IPS-NIHi7 (cell line): ENCODE measurements at regions not wholly inside any gene's neighbourhood (a gene's known extent, or its start where the extent isn't known, plus 50 kb on each side); places are given as distances from the start of the nearest gene placed in this dataset.
A peak's percentile ranks its signal among the peaks of the same experiment; 100 is the strongest.
"Not testable (repeated sequence)": the region's sequence is repeated elsewhere in the genome, so short reads cannot be mapped to it uniquely, and the experiment has no call there.

Experiments
- DNase-seq: peaks from one replicate; pipeline ENCODE4 v3.0.0; 2012; ENCODE audit warnings: mixed read lengths; ENCODE audit errors: extremely low spot score

DNA sequence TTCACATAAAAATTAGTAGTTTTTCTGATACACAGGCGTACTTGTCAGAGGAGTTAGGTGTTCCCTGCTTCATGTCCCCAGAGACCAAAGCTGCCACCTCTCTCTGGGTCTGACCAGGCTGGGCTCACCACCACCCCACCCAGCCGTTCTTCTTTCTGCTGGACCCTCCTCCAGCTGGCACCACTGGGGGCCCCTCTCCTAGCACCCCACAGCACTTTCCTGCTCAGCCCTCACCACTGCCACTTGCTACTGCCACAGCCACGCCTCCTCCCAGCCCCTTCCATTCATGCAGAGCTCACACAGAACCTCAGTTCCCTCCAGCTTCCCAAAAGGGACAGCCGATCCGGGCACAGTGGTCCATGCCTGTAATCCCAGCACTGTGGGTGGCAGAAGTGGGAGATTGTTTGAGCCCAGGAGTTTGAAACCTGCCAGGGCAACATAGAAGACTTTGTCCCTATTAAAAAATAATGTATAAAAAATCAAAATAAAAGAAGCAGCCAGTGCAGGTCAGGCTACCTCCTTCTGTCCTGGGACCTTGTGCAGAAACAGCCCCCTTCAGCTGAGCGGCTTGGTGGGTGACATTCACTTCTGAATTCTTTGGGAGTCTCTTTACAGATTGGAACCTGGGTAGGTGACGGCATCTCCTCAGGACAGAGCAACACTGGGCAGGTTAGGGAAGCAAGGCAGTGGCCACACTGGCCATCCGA, 208.3 kb downstream of the TOMM20 start:
- DNase-seq, result no peak

DNA sequence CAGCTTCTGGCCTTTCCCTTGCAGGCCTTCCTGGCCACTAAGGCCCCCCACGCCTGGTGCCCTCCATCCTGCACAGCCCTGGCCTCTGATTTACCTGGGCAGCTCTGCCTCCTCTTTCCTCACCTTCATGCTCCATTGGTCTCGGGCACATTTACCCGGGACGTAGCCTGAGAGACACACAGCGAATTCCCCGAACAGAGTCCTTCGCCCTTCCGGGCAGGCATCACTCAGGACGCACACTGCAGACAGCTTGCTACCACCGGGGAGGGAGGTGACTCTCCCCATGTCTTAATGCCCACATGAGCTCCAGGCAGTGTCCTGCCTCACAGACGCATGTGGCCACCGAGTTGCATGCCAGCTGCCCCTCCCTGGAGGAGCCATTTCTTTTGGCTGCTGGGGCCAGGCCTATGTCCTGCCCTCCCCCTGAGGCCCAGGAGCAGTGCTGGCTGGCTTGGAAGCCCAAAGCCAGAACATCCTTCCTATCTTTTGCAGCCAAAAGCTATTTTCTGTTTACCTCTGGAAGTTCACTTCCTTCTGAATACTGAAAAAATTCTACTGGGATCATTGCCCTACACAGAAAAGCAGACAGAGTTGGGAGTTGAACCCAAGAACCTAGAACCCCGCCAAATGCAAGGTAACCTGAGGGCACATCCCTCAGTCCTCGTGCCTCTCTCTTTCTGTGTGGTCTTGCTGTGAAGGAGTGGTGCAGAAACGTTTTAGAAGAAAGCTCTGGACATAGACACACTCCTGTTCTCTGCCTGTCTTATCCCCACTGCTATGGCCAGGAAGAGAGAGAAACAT, 209.5 kb downstream of the TOMM20 start:
- no peak for DNase-seq

DNA sequence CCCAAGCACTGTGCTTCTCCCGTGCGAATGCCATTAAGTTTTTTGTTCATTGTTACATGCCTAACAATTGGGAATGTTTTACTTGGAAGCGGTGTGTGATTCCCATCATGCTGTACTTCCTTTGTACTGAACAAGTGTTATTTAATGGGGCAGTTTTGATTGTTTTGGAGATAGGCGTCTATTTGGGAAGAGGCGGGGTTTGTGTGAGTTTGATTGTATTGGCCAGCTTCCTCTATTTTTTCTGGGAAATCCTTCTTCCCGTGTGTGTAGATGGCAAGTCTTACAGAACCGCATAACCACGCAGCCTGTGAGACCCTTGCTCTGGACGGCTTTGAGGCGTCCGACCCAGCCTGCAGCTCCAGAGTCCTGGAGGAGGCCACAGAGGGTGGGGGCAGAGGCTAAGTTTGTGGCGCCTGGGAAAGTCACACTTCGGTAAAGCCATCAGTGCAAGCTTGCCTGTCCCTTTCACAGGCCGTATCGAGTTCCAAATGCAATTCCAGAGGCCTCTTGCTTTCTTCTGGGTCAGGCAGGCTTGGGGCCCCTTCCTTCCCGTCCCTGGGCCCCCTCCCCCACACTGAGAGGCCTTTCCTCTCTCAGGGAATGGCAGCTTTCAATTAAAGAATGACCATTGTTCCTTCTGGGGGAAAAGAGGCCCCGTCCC, 210.3 kb downstream of the TOMM20 start:
- no peak for DNase-seq

DNA sequence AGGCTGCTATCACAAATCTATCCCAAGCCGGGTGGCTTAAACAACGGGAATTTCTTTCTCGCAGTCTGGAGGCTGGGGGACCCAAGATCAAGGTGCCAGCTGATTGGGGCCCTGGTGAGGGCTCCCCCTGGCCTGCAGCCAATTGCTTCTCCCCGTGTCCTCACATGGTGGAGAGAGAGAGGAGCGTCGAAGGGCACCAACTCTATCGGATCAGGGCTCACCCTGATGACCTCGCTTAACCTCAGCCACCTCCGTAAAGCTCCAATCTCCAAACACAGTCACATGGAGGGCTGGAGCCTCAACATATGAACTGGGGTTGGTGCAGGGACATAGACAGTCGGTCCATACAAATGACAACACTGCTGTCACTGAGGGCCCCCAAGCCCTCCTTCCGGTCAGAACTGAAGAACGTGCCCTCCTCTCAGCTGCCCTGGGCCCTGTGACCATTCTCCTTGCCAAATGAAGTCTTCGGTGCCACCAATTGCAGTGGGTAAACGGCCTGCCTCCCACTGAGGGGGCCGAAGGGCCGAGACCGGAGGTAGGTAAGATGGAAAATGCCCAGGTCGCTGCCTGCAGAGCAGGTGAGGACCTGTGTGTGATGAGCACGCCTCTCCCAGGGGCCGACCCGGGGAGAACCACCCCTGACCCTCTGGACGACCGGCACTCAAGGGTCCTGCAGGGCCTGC, 211.0 kb downstream of the TOMM20 start:
- no peak for DNase-seq

DNA sequence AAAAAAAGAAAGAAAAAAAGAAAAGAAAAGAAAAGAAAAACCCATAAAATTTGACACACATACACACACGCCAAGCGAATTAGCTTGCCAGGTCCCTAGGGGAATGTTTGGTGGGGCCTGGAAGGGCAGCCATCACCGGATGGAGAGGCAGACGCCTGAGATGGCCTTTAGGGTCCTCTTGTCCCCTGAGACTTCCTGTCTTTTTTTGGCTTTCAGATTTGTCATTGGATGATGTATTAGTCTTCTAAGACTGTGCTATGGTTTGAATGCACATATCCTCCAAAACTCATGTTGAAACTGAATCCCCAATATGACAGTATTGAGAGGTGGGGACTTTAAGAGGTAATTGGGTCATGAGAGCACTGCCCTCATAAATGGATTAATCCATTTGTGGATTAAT, 211.8 kb downstream of the TOMM20 start:
- no peak for DNase-seq

DNA sequence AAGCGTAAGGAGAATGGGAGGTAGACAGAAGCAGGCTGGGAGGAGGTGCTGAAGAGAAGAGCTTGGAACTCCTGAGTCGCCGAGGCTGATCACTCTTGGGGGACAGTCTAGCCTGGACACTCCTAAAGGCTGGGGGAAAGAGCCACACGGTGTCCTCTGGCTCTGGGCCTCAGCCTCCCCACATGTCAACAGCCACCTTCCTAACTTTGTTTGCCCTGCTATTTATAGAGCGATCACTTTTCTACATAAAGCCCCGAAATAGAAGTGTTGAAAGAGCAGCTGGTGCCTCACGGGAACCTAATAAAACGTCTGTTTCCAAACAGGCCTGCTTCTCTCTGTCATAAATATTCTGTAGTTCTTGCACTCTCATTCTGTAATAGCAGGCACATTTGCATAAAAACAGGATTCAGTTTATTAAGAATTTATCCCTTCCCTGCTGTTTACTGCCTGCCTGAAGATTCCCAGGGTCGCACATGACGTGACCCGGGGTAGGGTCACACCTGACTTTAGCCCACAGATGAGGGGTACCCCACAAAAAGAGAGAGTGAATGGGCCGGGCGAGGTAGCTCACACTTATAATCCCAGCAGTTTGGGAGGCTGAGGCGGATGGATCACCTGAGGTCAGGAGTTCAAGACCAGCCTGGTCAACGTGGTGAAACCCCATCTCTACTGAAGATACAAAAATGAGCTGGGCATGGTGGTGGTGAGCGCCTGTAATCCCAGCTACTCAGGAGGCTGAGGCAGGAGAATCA, 212.5 kb downstream of the TOMM20 start:
- DNase-seq, result no peak

DNA sequence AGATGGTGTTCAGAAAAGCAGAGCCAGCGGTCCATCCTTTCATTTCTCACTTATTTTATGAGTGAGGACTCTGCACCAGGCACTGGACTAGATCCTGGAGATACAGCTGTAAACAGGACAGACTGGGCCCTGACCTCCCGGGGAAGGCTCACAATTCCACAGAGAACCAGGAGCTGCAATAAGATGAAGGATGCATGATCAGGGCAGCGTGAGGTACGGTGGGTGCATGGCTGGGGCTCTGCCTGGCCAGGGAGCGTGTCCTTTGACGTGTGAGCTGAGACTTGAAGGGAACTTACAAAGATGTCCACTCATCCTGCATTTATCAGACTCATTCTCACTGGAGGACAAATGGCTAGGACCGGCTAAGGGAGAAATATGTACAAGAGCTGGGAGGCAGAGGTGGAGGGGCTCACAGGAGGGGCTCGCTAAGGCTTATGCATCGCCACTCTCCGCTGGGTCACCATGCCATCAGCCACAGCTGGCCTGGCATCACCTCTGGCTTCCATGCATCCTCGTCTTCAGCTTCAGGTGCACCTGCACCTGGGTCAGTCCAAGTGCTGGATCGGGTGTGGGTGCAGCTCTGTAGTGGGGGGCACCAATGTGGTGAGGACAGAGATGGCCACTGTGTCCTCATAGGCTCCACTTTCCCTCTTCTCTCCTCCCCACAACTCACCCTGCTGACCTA, 213.9 kb downstream of the TOMM20 start:
- no peak for DNase-seq

DNA sequence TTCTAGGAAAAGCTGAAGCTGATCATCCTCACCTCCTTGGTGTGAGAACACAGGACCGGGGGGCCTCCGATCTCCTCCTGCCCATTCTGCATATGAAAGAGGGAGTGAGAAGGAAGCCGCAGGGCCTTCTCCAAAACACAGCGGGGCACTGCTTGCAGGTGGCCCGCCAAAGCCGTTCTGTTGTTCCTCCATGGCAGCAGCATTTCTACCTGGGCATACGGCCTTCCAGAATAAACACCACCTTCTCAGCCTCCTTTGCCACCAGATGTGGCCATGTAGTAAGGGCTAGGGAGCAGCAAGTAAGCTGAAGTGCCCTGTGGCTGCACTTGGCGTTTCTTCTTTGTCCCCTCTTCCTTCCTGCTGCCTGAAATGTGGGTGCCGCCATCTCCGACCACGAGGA, 214.9 kb downstream of the TOMM20 start:
- peak; percentile 43 for DNase-seq

DNA sequence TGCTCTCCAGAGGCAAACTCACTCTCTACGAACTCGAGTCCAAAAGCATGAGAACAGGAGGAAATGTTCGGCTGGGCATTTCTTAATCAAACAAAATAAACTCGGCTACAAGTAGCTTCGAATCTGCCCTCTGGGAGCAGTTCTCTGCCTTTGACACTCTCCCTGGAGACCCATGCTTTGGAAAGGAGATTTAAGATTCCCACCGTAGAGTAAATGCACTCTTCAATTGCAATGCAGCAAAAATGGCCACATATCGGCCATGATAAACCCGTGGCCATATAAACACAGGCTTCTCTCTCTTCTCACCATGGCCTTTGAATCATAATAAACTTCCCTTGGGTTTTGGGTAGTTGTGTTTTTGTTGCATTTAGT, 215.4 kb downstream of the TOMM20 start:
- no peak for DNase-seq

DNA sequence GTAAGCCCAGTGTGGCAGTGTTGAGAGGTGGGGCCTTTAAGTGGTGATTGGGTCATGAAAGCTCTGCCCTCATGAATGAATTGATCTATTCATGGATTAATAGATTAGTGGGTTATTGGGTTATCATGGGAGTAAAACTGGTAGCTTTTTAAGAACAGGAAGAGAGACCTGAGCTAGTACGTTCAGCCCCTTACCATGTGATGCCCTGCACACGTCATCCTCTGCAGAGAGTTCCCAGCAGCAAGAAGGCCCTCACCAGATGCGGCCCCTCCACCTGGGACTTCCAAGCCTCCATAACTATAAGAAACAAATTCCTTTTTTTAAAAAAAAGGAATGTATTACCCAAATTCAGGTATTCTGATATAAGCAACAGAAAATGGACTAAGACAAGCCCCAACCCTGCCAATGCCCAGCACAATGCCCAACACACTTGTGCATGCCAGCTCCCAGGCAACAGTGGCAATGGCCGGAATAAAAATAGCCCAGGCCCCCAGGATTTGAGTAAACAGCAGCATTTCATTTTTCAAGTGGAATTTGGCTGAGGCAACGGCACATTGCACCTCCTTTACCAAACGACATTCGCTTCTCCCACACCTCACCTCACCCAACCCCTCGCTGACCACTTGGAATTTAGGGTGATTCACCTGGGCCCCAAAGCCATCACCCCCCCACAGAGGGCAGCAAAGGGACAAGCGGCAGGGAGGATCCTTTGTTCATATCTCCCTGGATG, 215.9 kb downstream of the TOMM20 start:
- peak; percentile 31 for DNase-seq

DNA sequence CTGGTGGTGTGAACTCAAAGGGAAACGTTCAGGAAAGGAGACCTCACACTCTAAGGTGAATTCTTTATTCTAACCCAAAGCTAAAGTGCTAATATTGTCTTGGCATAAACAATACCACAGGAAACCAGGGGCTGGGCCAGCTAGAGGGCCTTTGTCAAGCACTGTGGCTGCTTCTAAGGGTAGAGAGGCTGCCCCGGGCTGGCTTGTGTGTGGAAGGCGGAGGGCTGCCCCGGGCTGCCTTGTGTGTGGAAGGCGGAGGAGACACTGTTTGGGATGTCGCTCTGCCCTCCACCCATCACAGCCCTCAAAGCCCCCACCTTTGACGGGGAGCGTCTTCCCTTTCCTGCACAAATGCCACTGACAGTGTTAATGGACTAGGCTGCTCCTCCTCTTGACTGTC, 216.8 kb downstream of the TOMM20 start:
- DNase-seq, result no peak

DNA sequence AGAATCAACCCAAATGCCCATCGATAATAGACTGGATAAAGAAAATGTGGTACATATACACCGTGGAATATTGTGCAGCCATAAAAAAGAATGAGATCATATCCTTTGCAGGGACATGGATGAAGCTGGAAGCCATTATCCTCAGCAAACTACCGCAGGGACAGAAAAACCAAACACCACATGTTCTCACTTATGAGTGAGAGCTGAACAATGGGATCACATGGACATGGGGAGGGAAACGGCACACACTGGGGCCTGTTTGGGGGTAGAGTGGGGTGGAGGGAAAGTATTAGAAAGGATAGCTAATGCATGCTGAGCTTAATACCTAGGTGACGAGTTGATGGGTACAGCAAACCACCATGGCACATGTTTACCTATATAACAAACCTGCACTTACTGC, 217.5 kb downstream of the TOMM20 start:
- DNase-seq, result not testable (repeated sequence)

DNA sequence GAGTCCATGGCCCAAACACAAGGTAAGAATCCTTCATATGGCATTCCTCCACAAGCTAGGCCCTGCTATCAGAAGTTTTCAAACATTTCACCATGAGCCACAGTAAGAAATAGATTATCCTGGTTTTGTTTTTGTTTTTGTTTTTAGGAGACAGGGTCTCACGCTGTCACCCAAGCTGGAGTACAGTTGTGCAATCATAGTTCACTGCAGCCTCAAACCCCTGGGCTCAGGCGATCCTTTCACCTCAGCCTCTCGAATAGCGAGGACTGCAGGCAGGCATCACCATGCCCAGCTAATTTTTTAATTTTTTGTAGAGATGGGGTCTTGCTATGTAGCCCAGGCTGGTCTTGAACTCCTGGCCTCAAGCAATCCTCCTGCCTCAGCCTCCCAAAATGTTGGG, 218.8 kb downstream of the TOMM20 start:
- DNase-seq, result no peak

DNA sequence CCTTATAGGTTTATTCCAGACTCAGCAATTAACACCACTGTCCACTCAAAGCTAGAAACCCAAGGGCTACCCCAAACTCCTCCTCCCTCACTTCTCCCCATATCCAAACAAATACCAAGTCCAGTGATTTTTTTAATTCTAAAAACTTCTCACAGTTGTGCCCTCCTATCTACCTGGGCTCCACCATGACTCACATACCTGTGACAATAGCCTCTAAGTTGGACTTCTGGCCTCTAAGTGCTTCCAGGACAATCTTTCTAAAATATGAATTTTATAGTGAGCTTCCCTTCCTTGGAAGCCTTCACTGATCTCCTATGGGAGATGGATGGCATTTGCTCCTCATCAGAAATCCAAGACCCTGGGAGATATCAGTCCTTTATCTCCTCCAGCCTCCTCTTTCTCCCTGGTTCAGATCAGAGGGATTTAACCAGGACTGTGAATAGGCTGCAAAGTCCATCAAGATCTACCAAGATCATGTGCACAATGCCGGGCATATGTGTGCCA, 219.3 kb downstream of the TOMM20 start:
- DNase-seq, result no peak

DNA sequence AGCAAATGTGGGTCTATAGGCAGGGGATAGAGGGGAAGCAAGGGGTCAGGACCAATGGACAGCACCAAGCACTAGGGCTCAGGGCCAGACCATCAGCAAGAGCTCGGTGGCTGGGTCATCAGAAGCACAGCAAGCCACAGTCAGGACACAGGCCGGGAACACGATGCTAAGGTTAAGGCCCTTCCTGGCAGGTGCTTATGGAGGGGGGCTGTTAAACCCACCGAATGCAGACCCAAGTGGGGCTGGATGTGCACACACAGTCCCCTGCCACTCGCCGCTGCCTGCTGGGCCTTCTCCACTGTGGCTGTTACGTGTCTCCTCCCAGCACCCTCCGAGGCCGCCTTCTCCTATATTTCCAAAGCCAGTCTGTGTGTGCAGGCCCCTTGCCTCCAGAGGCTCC, 220.1 kb downstream of the TOMM20 start:
- no peak for DNase-seq

DNA sequence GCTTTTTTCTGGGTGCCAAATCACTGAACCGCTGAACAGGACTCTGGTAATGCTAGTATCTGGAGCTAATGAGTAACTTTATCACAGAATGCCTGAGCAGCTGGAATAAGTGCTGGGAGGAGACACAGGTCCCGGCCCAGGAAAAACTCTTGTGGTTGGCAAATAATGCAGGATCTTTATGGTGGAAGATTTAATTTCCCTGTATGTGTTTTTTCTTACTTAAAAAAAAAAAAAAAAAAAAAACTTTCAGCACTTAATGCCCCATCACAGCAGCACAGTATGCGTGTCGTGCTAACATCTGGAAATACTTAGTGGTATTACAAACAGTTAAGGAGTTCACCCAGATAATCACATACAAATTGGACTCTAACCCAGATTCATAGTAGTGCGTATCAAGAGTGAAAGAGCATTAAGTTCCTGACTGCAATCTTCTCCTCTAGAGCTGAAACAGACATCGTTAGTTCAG, 220.7 kb downstream of the TOMM20 start:
- no peak for DNase-seq

DNA sequence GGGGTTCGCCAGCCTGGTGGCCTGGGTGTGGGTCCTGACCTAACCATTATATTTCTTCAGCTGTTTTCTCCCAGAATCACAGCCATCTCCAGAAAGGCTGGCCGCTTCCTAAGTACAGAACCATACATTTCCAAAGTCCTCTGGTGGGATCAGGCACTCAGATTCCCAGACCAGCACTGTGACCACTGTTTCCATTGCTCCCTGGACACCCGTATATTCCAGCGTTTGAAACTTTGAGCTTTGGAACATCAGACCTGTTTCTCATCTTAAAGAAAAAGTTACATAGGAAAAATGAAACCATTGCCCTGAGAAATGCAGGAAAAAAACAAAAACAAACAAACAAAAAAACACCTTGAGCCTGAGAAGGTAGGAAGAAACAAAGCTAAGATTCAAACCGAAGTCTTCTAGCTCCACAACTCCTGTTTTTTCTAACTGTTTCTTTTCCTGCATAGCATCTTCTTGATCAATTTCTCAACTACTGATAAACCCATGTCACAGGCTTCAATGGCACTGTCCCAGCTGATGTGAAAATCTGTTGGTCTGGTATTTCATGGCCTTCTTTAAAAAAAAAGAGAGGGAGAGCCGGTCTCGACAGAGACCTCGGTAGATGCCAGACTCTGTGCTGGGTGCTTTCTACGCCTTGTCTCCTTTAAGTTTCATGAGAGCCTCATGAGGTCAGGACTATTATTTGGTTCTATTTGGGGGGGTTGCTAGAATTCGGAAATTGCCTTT, 221.3 kb downstream of the TOMM20 start:
- no peak for DNase-seq

DNA sequence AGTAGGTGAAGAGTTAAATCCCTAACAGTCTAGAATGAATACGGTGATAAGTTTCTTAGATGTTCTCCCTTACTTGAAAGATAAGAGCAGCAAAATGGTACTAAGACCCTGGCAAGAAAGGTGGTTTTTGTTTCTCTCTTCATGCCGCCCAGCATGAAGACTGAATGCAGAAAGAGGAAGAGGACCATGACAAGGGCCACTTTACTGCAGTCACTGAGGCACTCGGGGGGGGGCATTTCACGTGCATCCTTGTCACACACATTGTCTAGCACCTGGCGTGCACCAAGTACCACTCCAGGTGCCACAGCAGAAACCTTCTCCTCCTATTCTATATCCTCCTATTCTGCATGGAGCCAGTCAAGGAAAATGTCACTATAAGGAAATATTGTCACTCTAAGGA, 222.0 kb downstream of the TOMM20 start:
- no peak for DNase-seq
